H9 (cell line): ENCODE measurements at regions not wholly inside any gene's neighbourhood (a gene's known extent, or its start where the extent isn't known, plus 50 kb on each side); places are given as distances from the start of the nearest gene placed in this dataset.

Source experiments
- DNase-seq: peaks from one replicate; pipeline ENCODE4 v3.0.0-alpha.2; 2017
- H2AFZ ChIP-seq: one replicate; pipeline ENCODE4 v1.6.1; 2013; ENCODE audit warnings: mild to moderate bottlenecking, low read length, control low read depth, moderate library complexity
- H2AK5ac ChIP-seq: 2 replicates; pipeline ENCODE4 v1.6.1; 2013; ENCODE audit warnings: low read length, control low read depth, mixed read lengths; ENCODE audit not compliant: insufficient read length
- H2BK120ac ChIP-seq: one replicate; pipeline ENCODE4 v1.6.1; 2013; ENCODE audit warnings: low read depth, mild to moderate bottlenecking, low read length, control low read depth, inconsistent platforms; ENCODE audit not compliant: poor library complexity, severe bottlenecking
- H2BK12ac ChIP-seq: 2 replicates; pipeline ENCODE4 v1.6.1; 2013; ENCODE audit warnings: low read length, control low read depth, mixed read lengths, low read depth; ENCODE audit not compliant: insufficient read length
- H2BK15ac ChIP-seq: 2 replicates; pipeline ENCODE4 v1.6.1; 2013; ENCODE audit warnings: low read depth, low read length, control low read depth
- H2BK20ac ChIP-seq: one replicate; pipeline ENCODE4 v1.6.1; 2013; ENCODE audit warnings: low read depth, mild to moderate bottlenecking, low read length, control low read depth, inconsistent platforms; ENCODE audit not compliant: poor library complexity, severe bottlenecking
- H2BK5ac ChIP-seq: 2 replicates; pipeline ENCODE4 v1.6.1; 2013; ENCODE audit warnings: low read length, control low read depth, mixed read lengths; ENCODE audit not compliant: insufficient read length
- H3K14ac ChIP-seq: 2 replicates; pipeline ENCODE4 v1.6.1; 2013; ENCODE audit warnings: low read length, control low read depth; ENCODE audit not compliant: insufficient read depth
- H3K18ac ChIP-seq: 2 replicates; pipeline ENCODE4 v1.6.1; 2013; ENCODE audit warnings: low read depth, mild to moderate bottlenecking, mixed read lengths, low read length, control low read depth; ENCODE audit not compliant: insufficient read length
- H3K23ac ChIP-seq: 2 replicates; pipeline ENCODE4 v1.6.1; 2013; ENCODE audit warnings: low read length, control low read depth, mixed read lengths, low read depth; ENCODE audit not compliant: insufficient read length
- H3K23me2 ChIP-seq: 2 replicates; pipeline ENCODE4 v1.6.1; 2013; ENCODE audit warnings: low read depth, mild to moderate bottlenecking, mixed read lengths, low read length, control low read depth; ENCODE audit not compliant: insufficient read length, poor library complexity, severe bottlenecking
- H3K27ac ChIP-seq: 2 replicates; pipeline ENCODE4 v1.5.1; 2013; ENCODE audit warnings: low read length, control low read depth, mixed read lengths, low read depth; ENCODE audit not compliant: insufficient read length
- H3K27me3 ChIP-seq: 2 replicates; pipeline ENCODE4 v1.6.1; 2013; ENCODE audit warnings: low read length, control low read depth, inconsistent platforms; ENCODE audit not compliant: insufficient read depth
- H3K4ac ChIP-seq: 2 replicates; pipeline ENCODE4 v1.6.1; 2013; ENCODE audit warnings: low read depth, mild to moderate bottlenecking, control low read depth, inconsistent platforms, low read length, moderate library complexity
- H3K4me1 ChIP-seq: 2 replicates; pipeline ENCODE4 v1.6.1; 2013; ENCODE audit warnings: low read length, control low read depth, inconsistent platforms; ENCODE audit not compliant: insufficient read depth
- H3K4me2 ChIP-seq: 2 replicates; pipeline ENCODE4 v1.6.1; 2013; ENCODE audit warnings: low read length, control low read depth, mixed read lengths; ENCODE audit not compliant: insufficient read length, insufficient read depth
- H3K56ac ChIP-seq: 2 replicates; pipeline ENCODE4 v1.6.1; 2013; ENCODE audit warnings: low read depth, mild to moderate bottlenecking, mixed read lengths, low read length, control low read depth; ENCODE audit not compliant: insufficient read length
- H3K79me1 ChIP-seq: 2 replicates; pipeline ENCODE4 v1.6.1; 2013; ENCODE audit warnings: low read depth, mild to moderate bottlenecking, moderate library complexity, low read length, control low read depth, inconsistent platforms; ENCODE audit not compliant: insufficient read depth, poor library complexity, severe bottlenecking
- H3K79me2 ChIP-seq: 2 replicates; pipeline ENCODE4 v1.6.1; 2013; ENCODE audit warnings: low read length, control low read depth, inconsistent platforms; ENCODE audit not compliant: insufficient read depth
- H3K9ac ChIP-seq: 2 replicates; pipeline ENCODE4 v1.6.1; 2013; ENCODE audit warnings: low read length, control low read depth, mixed read lengths; ENCODE audit not compliant: insufficient read length; ENCODE audit errors: extremely low read depth
- H3K9me3 ChIP-seq: one replicate; pipeline ENCODE4 v1.6.1; 2013; ENCODE audit warnings: low read depth, low read length, inconsistent platforms; ENCODE audit not compliant: control insufficient read depth
- H3T11ph ChIP-seq: one replicate; pipeline ENCODE4 v1.6.1; 2013; ENCODE audit warnings: mild to moderate bottlenecking, low read length, control low read depth, inconsistent platforms
- H4K20me1 ChIP-seq: one replicate; pipeline ENCODE4 v1.6.1; 2013; ENCODE audit not compliant: control insufficient read depth, insufficient read length, insufficient read depth
- H4K5ac ChIP-seq: 2 replicates; pipeline ENCODE4 v1.6.1; 2013; ENCODE audit warnings: low read depth, mild to moderate bottlenecking, mixed read lengths, low read length, control low read depth; ENCODE audit not compliant: insufficient read length
- H4K8ac ChIP-seq: replicated peaks from 2 replicates; pipeline ENCODE4 v1.6.1; 2013; ENCODE audit warnings: low read length, control low read depth, mixed read lengths, low read depth; ENCODE audit not compliant: insufficient read length
- H4K91ac ChIP-seq: 2 replicates; pipeline ENCODE4 v1.6.1; 2013; ENCODE audit warnings: low read depth, mild to moderate bottlenecking, moderate library complexity, mixed read lengths, low read length, control low read depth; ENCODE audit not compliant: insufficient read length
- H3K27ac Mint-ChIP-seq, 3 experiments: 2 replicates in 2 of 3; 3 replicates in 1 of 3; pipeline ENCODE4 v1.8.0; 2020 to 2021; ENCODE audit warnings: mixed read lengths in 3 of 3, mild to moderate bottlenecking in 1 of 3, moderate library complexity in 1 of 3
- H3K27me3 Mint-ChIP-seq: 2 replicates; pipeline ENCODE4 v1.8.0; 2021; ENCODE audit warnings: low read depth, mild to moderate bottlenecking, moderate library complexity, mixed read lengths
- H3K36me3 Mint-ChIP-seq, 3 experiments: 2 replicates in 2 of 3; 3 replicates in 1 of 3; pipeline ENCODE4 v1.8.0; 2020 to 2021; ENCODE audit warnings: low read depth in 3 of 3, mixed read lengths in 3 of 3; ENCODE audit not compliant: insufficient read depth in 1 of 3
- H3K4me1 Mint-ChIP-seq, 2 experiments: 2 replicates each; pipeline ENCODE4 v1.8.0; 2020; ENCODE audit warnings: mixed read lengths in 2 of 2
- H3K4me3 Mint-ChIP-seq, 2 experiments: 2 replicates in 1 of 2; 3 replicates in 1 of 2; pipeline ENCODE4 v1.8.0; 2020 to 2021; ENCODE audit warnings: mild to moderate bottlenecking in 2 of 2, mixed read lengths in 2 of 2, moderate library complexity in 1 of 2
- H3K9me3 Mint-ChIP-seq, 2 experiments: 2 replicates in 1 of 2; 3 replicates in 1 of 2; pipeline ENCODE4 v1.8.0; 2020; ENCODE audit warnings: mild to moderate bottlenecking in 2 of 2, mixed read lengths in 2 of 2, moderate library complexity in 1 of 2
- CTCF ChIP-seq: fragments of 200-600 bp; sonication (generic); conservative IDR thresholded peaks from 3 replicates; pipeline ENCODE4 v1.8.0; 2021; ENCODE audit warnings: antibody characterized with exemption, mild to moderate bottlenecking
- WGBS: extraction: QIAGEN DNeasy Blood & Tissue Kit; methylation state at CpG from one replicate; pipeline ENCODE4 v1.1.7; 2013; ENCODE audit warnings: missing lambda C conversion rate, low lambda C conversion rate, mixed read lengths; ENCODE audit not compliant: insufficient read length; ENCODE audit errors: extremely low coverage; 5-methylcytosine and 5-hydroxymethylcytosine counted together

- no peaks in the 10 kb centered on the region for H4K20me1 ChIP-seq
- no peaks in the 10 kb centered on the region for H3K9me3 ChIP-seq
- no CpG with 5 or more reads among the region's 4 CpGs for WGBS
- H3K14ac ChIP-seq, result no peak overlapping the region
- H3K4me2 ChIP-seq, result no peak overlapping the region
- H3K27me3 ChIP-seq, result no peaks in the 10 kb centered on the region
- Mint-ChIP-seq H3K9me3 (no peaks in the 10 kb centered on the region; a peak in 1 of 5 replicates), H3K27me3 (no peaks in the 10 kb centered on the region; the same call in 1 of the 2 replicates), H3K27ac (no peak overlapping the region), H3K4me1 (peaks cover 2 to 5% of the 10 kb centered on the region in 2 experiments; a peak in 3 of 4 replicates), H3K36me3 (no peaks in the 10 kb centered on the region), H3K4me3 (no peak overlapping the region)
- H3T11ph ChIP-seq, result no peak overlapping the region
- H2BK120ac ChIP-seq, result no peak overlapping the region
- H2AFZ ChIP-seq, result no peak overlapping the region
- no peak overlapping the region for H3K27ac ChIP-seq
- H4K91ac ChIP-seq, result no peak overlapping the region
- H3K4me1 ChIP-seq, result no peaks in the 10 kb centered on the region
- H3K9ac ChIP-seq, result no peak overlapping the region
- no peak for DNase-seq
- no peak for TF ChIP-seq CTCF
- H2BK5ac ChIP-seq, result no peak overlapping the region
- no peak overlapping the region for H2BK12ac ChIP-seq
- H4K5ac ChIP-seq, result no peak overlapping the region
- H3K4ac ChIP-seq, result no peak overlapping the region
- no peak overlapping the region for H3K18ac ChIP-seq
- H2AK5ac ChIP-seq, result no peak overlapping the region
- H4K8ac ChIP-seq, result no peak overlapping the region
- no peaks in the 10 kb centered on the region for H3K79me1 ChIP-seq
- H3K23me2 ChIP-seq, result peaks cover 2% of the 10 kb centered on the region
- no peak overlapping the region for H2BK20ac ChIP-seq
- H3K56ac ChIP-seq, result no peak overlapping the region
- no peak overlapping the region for H2BK15ac ChIP-seq
- H3K23ac ChIP-seq, result no peak overlapping the region
- H3K79me2 ChIP-seq, result no peaks in the 10 kb centered on the region
Measured at GRCh38 chr6:149248693-149249369, 68.7 kb upstream of the TAB2 start.
